Panc1 (cell line): ENCODE measurements at regions not wholly inside any gene's neighbourhood (a gene's known extent, or its start where the extent isn't known, plus 50 kb on each side); places are given as distances from the start of the nearest gene placed in this dataset.
A peak's percentile ranks its signal among the peaks of the same experiment; 100 is the strongest.

ENCODE experiments used
- ATAC-seq: fragments of 200-7000 bp; cut with Tn5 transposase; 2 replicates; pipeline ENCODE4 v1.9.1; 2020; ENCODE audit warnings: mild to moderate bottlenecking, moderate library complexity
- BruUV-seq: library from RNA; stranded (reverse); fragments of 400-500 nt; replicated peaks from 2 replicates; lab custom pipeline; 2021; lab: Mats Ljungman, UMichigan
- CTCF ChIA-PET: fragments of 300-600 bp; sonication (Branson Sonifier 250); formaldehyde crosslinking; loops from one replicate; lab custom pipeline; 2022; ENCODE audit warnings: antibody characterized with exemption; lab: Charles Lee
- POLR2A ChIA-PET: fragments of 300-600 bp; sonication (Branson Sonifier 250); formaldehyde crosslinking; loops from one replicate; lab custom pipeline; 2022; ENCODE audit warnings: antibody characterized with exemption; lab: Charles Lee
- DNase-seq: peaks from one replicate; pipeline ENCODE4 v3.0.0-alpha.2; 2010; ENCODE audit warnings: low read depth, low spot score
- H3K27ac ChIP-seq: 2 replicates; pipeline ENCODE4 v1.5.1; 2011; ENCODE audit warnings: mild to moderate bottlenecking, low read length, inconsistent platforms
- H3K27me3 ChIP-seq: fragments of 200-500 bp; sonication (Bioruptor generic); 2 replicates; pipeline ENCODE4 v1.6.0; 2014; ENCODE audit warnings: low read length, inconsistent platforms; ENCODE audit not compliant: control insufficient read depth, insufficient read depth
- H3K36me3 ChIP-seq: fragments of 200-500 bp; sonication (Bioruptor generic); 2 replicates; pipeline ENCODE4 v1.5.1; 2014; ENCODE audit warnings: inconsistent platforms, mild to moderate bottlenecking, low read length, moderate library complexity; ENCODE audit not compliant: control insufficient read depth, insufficient read depth
- H3K4me1 ChIP-seq: 2 replicates; pipeline ENCODE4 v1.5.1; 2011; ENCODE audit warnings: inconsistent platforms, mild to moderate bottlenecking, low read length, moderate library complexity; ENCODE audit not compliant: control insufficient read depth, insufficient read depth
- H3K4me3 ChIP-seq, 2 experiments: 2 replicates each; pipeline ENCODE4 v1.5.1; 2011 to 2012; ENCODE audit warnings: low read depth in 2 of 2, low read length in 2 of 2, mild to moderate bottlenecking in 2 of 2, inconsistent platforms in 1 of 2, moderate library complexity in 1 of 2
- H3K9me3 ChIP-seq: fragments of 200-500 bp; sonication (Bioruptor generic); 2 replicates; pipeline ENCODE4 v1.5.1; 2014; ENCODE audit warnings: low read depth, mild to moderate bottlenecking, inconsistent platforms, low read length, moderate library complexity; ENCODE audit not compliant: control insufficient read depth, insufficient read depth
- POLR2AphosphoS5 ChIP-seq: IDR thresholded peaks from 2 replicates; pipeline ENCODE4 v1.6.1; 2012; ENCODE audit warnings: mild to moderate bottlenecking, low read depth, low read length, moderate library complexity
- REST ChIP-seq, 2 experiments: IDR thresholded peaks; 2 replicates each; pipeline ENCODE4 v1.6.1; 2011 to 2012; ENCODE audit warnings: low read depth in 2 of 2, control low read depth in 1 of 2, low read length in 1 of 2, mild to moderate bottlenecking in 1 of 2, moderate library complexity in 1 of 2; ENCODE audit not compliant: insufficient read depth in 1 of 2
- SIN3A ChIP-seq: IDR thresholded peaks from 2 replicates; pipeline ENCODE4 v1.6.1; 2012; ENCODE audit warnings: low read depth, mild to moderate bottlenecking, low read length, moderate library complexity, borderline replicate concordance; ENCODE audit not compliant: insufficient read depth
- TCF7L2 ChIP-seq: IDR thresholded peaks from 2 replicates; pipeline ENCODE4 v1.6.1; 2011; ENCODE audit warnings: mild to moderate bottlenecking, low read depth, low read length, inconsistent platforms
- in situ Hi-C: cut with HindIII; loops from 2 replicates; pipeline ENCODE4 v1.10.0; 2016; ENCODE audit warnings: low sequenced_read_pairs, low pct_unique_long_range_greater_than_20kb
- intact Hi-C: fragments of 100-400 bp; cut with micrococcal nuclease; formaldehyde crosslinking; loops from one replicate; pipeline ENCODE4 v1.10.0; 2022; ENCODE audit not compliant: unreplicated experiment
- TF ChIP-seq, protein P1 (sequence below): fragments of 450-650 bp; IDR thresholded peaks from 2 replicates; pipeline ENCODE4 v1.5.1; 2017; ENCODE audit warnings: mild to moderate bottlenecking

DNA sequence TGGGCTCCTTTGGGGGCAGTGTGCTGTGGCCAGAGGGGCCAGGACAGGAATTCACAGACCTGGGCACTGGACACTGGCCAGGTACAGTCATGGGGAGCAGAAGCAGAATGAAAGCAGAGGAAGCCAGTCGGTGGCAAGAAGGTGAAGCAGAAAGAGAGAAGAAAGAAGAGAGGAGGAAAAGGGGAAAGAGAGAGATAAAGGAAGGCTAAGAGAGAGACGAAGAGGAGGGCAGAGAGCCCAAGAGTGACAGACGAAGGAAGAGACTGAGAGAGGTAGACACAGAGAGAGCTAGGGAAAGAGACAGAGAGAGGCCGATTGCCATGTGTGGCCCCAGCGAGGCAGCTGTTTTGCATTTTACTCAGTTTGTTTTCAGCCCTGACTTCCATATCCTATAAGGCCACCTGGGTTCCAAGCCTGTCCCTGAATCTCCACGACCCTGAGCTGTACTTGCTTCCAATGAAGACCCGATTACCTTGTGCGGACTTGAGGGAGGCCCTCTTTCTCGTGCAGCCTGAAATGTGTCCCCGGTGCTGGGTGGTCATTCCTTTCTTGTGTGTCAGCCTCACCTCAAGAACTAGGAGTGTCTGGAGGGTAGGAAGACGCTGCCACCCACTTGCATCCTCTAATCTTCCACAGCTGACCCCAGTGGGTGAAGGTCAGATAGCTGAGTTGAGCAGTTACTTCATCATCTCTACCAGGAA is 73.9 kb downstream of the LSM3 start:
- no TSS peak for BruUV-seq
- no peak for ATAC-seq
- intact Hi-C loops: no loop called here
- POLR2A ChIA-PET: interaction anchor here (0.7 kb wide), 1 partner anchor 51 kb away, joined by 5 read pairs; no protein-coding TSS in a partner anchor
- H3K9me3 ChIP-seq: no peaks in the 10 kb centered on the region
- H3K4me1 ChIP-seq: peaks cover 17% of the 10 kb centered on the region
- no peak overlapping the region; the same call in 1 of the 2 replicates for H3K27ac ChIP-seq
- CTCF ChIA-PET: no interaction called here
- in situ Hi-C loops: no loop called here
- TF ChIP-seq, protein P1, sequence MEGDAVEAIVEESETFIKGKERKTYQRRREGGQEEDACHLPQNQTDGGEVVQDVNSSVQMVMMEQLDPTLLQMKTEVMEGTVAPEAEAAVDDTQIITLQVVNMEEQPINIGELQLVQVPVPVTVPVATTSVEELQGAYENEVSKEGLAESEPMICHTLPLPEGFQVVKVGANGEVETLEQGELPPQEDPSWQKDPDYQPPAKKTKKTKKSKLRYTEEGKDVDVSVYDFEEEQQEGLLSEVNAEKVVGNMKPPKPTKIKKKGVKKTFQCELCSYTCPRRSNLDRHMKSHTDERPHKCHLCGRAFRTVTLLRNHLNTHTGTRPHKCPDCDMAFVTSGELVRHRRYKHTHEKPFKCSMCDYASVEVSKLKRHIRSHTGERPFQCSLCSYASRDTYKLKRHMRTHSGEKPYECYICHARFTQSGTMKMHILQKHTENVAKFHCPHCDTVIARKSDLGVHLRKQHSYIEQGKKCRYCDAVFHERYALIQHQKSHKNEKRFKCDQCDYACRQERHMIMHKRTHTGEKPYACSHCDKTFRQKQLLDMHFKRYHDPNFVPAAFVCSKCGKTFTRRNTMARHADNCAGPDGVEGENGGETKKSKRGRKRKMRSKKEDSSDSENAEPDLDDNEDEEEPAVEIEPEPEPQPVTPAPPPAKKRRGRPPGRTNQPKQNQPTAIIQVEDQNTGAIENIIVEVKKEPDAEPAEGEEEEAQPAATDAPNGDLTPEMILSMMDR: no peak
- TF ChIP-seq SIN3A (no peak), POLR2AphosphoS5 (no peak), TCF7L2 (no peak), REST (IDR thresholded peaks at IDR 0.05; ENCODE audit: insufficient read depth in 1 of 2, low read depth in 2 of 2, low read length in 1 of 2) (no peak)
- H3K27me3 ChIP-seq: no peaks in the 10 kb centered on the region
- no peak for DNase-seq
- no peaks in the 10 kb centered on the region for H3K36me3 ChIP-seq
- H3K4me3 ChIP-seq: no peak overlapping the region

- intact Hi-C loops: no loop called here
- no peak for DNase-seq
- ATAC-seq: no peak
- in situ Hi-C loops: no loop called here
- H3K27ac ChIP-seq: peak overlapping the region; percentile 34; the same call in 1 of the 2 replicates
- H3K27me3 ChIP-seq: no peaks in the 10 kb centered on the region
- ChIA-PET POLR2A (no interaction called here), CTCF (no interaction called here)
- no peaks in the 10 kb centered on the region for H3K9me3 ChIP-seq
- H3K4me1 ChIP-seq: peaks cover 19% of the 10 kb centered on the region
- BruUV-seq: no TSS peak
- H3K36me3 ChIP-seq: no peaks in the 10 kb centered on the region
- TF ChIP-seq, protein P1: no peak
- no peak for TF ChIP-seq TCF7L2
- no peak for TF ChIP-seq SIN3A
- TF ChIP-seq POLR2AphosphoS5: no peak
- no peak for TF ChIP-seq REST (IDR thresholded peaks at IDR 0.05; ENCODE audit: insufficient read depth in 1 of 2, low read depth in 2 of 2, low read length in 1 of 2)
- no peak overlapping the region for H3K4me3 ChIP-seq
These were observed 74.5 kb downstream of the LSM3 start for GRCh38 chr3:14253022-14253706.
